NB4 (cell line): ENCODE measurements at regions not wholly inside any gene's neighbourhood (a gene's known extent, or its start where the extent isn't known, plus 50 kb on each side); places are given as distances from the start of the nearest gene placed in this dataset.

Source experiments
- CTCF ChIP-seq: IDR thresholded peaks from one replicate; pipeline ENCODE4 v1.5.1; 2012; ENCODE audit warnings: low read depth, low read length
- MAX ChIP-seq: IDR thresholded peaks from 2 replicates; pipeline ENCODE4 v1.6.1; 2011; ENCODE audit warnings: low read depth, low read length
- MYC ChIP-seq: IDR thresholded peaks from 2 replicates; pipeline ENCODE4 v1.6.1; 2011; ENCODE audit warnings: low read depth, low read length
- POLR2A ChIP-seq: IDR thresholded peaks from 2 replicates; pipeline ENCODE4 v1.6.1; 2011; ENCODE audit warnings: mild to moderate bottlenecking; ENCODE audit not compliant: insufficient read length; ENCODE audit errors: extremely low read depth

- TF ChIP-seq MAX: no peak
- no peak for TF ChIP-seq CTCF
- no peak for TF ChIP-seq POLR2A
- TF ChIP-seq MYC: no peak
These were observed 290.5 kb downstream of the ANXA1 start for GRCh38 chr9:73441890-73442818.
